G401 (cell line): ENCODE measurements at regions not wholly inside any gene's neighbourhood (a gene's known extent, or its start where the extent isn't known, plus 50 kb on each side); places are given as distances from the start of the nearest gene placed in this dataset.
A peak's percentile ranks its signal among the peaks of the same experiment; 100 is the strongest.

Source experiments
- DNase-seq: peaks from one replicate; pipeline ENCODE4 v3.0.0-alpha.2; 2015; ENCODE audit warnings: low spot score
- in situ Hi-C: cut with HindIII; loops from 2 replicates; pipeline ENCODE4 v1.10.0; 2016; ENCODE audit warnings: low sequenced_read_pairs, mixed read lengths

DNA sequence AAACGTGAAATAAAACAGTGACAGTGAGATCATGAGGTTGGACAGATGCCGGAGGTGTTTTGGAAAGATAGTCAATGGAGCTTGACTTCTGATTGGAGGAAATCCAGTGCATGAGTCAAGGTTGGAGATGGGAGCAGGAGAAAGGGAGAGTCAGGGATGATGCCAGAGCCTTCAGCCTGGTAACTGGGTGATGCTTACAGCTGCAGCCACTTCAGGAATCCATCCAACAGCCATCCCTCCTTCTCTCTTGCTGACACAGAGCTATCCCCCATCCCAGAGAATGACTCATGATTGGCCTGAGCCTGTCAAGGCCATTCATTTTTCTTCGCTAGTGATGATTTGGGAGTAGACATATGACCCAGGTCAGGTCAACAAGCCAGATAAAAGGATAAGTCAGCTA is 112.8 kb downstream of the SAMD5 start:
- in situ Hi-C loops, result no loop called here
- DNase-seq, result no peak

DNA sequence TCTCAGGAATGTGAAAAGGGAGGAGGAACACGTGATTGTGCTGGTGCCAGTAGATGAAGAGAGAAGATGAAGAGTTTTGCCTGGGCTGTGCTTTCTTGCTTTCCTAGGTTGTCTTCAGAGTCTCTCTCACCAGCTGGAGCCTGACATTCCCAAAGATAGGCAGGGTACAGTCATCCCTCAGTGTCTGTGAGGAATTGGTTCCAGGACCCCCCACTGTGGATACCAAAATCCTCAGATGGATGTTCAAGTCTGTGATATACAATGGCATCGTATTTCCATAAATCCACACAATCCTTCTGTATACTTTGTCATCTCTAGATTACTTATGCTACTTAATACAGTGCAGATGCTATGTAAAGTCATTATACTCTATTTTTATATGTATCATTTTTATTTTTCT is 113.5 kb downstream of the SAMD5 start:
- in situ Hi-C loops, result no loop called here
- DNase-seq, result no peak

GRCh38 chr6:147624946-147625515 is 116.5 kb downstream of the SAMD5 start:
- in situ Hi-C loops, result no loop called here
- DNase-seq, result no peak

DNA sequence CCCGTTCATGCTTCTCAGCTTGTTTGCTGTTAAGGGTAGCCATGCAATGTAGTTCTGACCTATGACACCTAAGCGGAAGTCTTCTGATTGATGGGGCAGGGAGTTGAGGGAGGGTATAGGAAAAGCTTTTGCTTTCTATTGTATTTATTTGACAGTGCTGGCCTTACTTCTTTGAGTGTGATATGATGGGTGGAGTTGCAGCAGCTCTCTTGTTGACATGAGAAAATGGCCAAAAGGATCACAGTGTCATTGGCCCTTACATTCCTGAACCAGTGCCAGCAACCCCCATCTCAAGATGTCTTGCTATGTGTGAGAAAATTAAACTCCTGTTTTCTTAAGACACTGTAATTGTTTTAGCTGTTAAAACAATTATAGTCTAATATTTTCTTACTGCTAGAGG is 117.5 kb downstream of the SAMD5 start:
- no peak for DNase-seq
- in situ Hi-C loops, result no loop called here

DNA sequence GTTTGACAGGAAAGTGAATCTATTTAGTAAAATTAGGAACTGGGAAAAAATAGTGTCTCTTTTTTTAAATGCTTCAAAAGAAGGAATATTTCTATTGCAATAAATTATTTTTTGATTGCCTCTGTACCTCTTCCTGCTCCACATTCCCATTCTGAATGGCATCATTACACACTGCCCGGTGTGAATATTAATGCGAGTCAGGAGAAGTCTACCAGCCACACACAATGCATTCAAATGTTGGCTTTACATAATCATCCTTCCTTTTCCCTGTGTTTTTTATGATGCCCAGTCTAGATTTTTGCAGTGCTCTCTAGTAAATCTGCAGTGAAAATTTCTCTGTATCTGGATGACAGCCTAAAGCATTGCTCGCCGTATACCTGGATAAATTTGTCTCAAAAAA is 118.9 kb downstream of the SAMD5 start:
- DNase-seq, result no peak
- in situ Hi-C loops, result no loop called here

- in situ Hi-C loops, result no loop called here
- no peak for DNase-seq
Observed at GRCh38 chr6:147633191-147633590, 124.7 kb downstream of the SAMD5 start.

- DNase-seq, result no peak
Observed at GRCh38 chr6:147637620-147638195, 129.2 kb downstream of the SAMD5 start.

GRCh38 chr6:147639279-147639678 is 130.8 kb downstream of the SAMD5 start:
- DNase-seq, result no peak
- in situ Hi-C loops, result no loop called here

More at GRCh38 chr6:147637620-147638195, 129.2 kb downstream of the SAMD5 start:
- in situ Hi-C loops, result no loop called here

- DNase-seq, result no peak
- in situ Hi-C loops, result no loop called here
Observed at GRCh38 chr6:147640606-147641005, 132.1 kb downstream of the SAMD5 start.

DNA sequence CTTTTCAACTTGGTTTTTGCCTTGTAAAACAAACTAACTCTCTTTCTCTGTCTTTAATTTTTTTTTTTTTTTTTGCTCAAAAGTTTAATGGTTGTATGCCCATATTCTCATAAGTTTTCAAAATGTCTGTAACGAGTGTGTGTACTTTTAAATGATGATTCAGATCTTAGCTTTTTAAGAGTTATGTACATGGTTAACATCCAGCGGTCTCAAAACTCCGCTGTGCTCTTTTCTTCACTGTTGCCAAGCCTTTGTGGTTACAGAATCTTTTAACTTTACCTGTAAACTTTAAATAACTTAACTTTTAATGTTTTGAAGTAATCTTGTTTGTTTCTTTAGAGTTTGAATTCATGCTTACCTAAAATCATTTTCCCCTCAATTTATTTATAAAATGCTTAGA is 133.0 kb downstream of the SAMD5 start:
- no peak for DNase-seq
- in situ Hi-C loops, result no loop called here

- in situ Hi-C loops, result no loop called here
- no peak for DNase-seq
Observed at GRCh38 chr6:147642458-147642857, 134.0 kb downstream of the SAMD5 start.

GRCh38 chr6:147643341-147644200 is 135.1 kb downstream of the SAMD5 start:
- no peak for DNase-seq
- in situ Hi-C loops, result no loop called here

GRCh38 chr6:147648916-147649315 is 140.4 kb downstream of the SAMD5 start:
- in situ Hi-C loops, result no loop called here
- no peak for DNase-seq

GRCh38 chr6:147651249-147652063 is 143.0 kb downstream of the SAMD5 start:
- in situ Hi-C loops, result no loop called here

GRCh38 chr6:147653631-147654030 is 145.1 kb downstream of the SAMD5 start:
- no peak for DNase-seq
- in situ Hi-C loops, result no loop called here

More at GRCh38 chr6:147651249-147652063, 143.0 kb downstream of the SAMD5 start:
- DNase-seq, result peak; percentile 19

DNA sequence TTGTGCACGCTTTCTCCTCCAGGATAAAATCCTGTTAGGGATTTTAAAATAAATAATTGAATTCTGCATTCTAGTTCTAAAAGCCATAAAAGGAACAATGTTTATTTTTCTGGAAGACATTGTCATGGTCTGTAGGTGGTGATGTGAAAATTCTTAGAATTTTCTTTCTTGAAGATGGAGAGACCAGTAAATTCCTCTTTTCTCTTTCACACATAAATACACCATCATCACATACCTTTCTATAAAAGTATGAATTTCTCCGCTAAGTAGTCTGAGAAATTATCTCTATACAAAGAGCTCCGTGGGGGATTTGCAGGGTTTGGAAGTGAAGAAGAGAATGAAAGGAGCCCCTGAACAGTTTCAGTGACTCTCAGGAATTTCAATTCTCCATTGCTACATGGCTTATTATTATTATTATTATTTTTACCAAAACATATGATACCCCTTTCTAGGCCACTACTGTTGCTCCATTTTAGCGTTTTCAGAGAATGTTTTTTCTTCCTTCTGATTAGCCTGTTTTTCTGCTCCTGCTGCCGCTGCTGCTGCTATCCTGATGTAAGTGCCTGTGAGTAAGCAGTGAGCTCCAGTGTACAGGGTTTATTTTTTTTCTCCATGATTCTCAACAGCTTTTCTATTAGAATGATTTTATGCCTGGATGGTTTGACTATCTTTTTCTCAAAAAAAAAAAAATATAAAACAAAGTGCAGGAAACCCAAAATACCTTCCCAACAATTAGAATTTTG is 145.8 kb downstream of the SAMD5 start:
- in situ Hi-C loops, result no loop called here
- DNase-seq, result no peak

- in situ Hi-C loops, result no loop called here
Observed at GRCh38 chr6:147660334-147661311, 152.1 kb downstream of the SAMD5 start.

GRCh38 chr6:147662646-147663045 is 154.2 kb downstream of the SAMD5 start:
- DNase-seq, result no peak
- in situ Hi-C loops, result no loop called here

More at GRCh38 chr6:147660334-147661311, 152.1 kb downstream of the SAMD5 start:
- DNase-seq, result no peak
